Esophagus muscularis mucosa (tissue), 4 donors: ENCODE measurements at regions not wholly inside any gene's neighbourhood (a gene's known extent, or its start where the extent isn't known, plus 50 kb on each side); places are given as distances from the start of the nearest gene placed in this dataset.

Experiments used
- DNase-seq: peaks from one replicate; pipeline ENCODE4 v3.0.0-alpha.2; 2017; ENCODE audit errors: extremely low spot score
- H3K27ac ChIP-seq, 4 donors: fragments of 200-600 bp; sonication (generic); replicated peaks in 1 of 4; 1 replicate in 3 of 4; 2 replicates in 1 of 4; pipeline ENCODE4 v1.5.1; 2016 to 2019; ENCODE audit warnings: mild to moderate bottlenecking in 1 of 4
- H3K27me3 ChIP-seq, 4 donors: fragments of 200-600 bp; sonication (generic); one replicate each; pipeline versions ENCODE4 v1.5.1 to v1.6.0; 2016 to 2019
- H3K36me3 ChIP-seq, 4 donors: fragments of 200-600 bp; sonication (generic); one replicate each; pipeline ENCODE4 v1.5.1; 2016 to 2019
- H3K4me1 ChIP-seq, 4 donors: fragments of 200-600 bp; sonication (generic); one replicate each; pipeline ENCODE4 v1.5.1; 2016 to 2019
- H3K4me3 ChIP-seq, 4 donors: fragments of 200-600 bp; sonication (generic); 1 replicate in 2 of 4; 2 replicates in 2 of 4; pipeline ENCODE4 v1.5.1; 2016 to 2019; ENCODE audit warnings: mild to moderate bottlenecking in 4 of 4, moderate library complexity in 1 of 4
- H3K9me3 ChIP-seq, 4 donors: fragments of 200-600 bp; sonication (generic); 1 replicate in 3 of 4; 2 replicates in 1 of 4; pipeline ENCODE4 v1.5.1; 2016 to 2019
- CTCF ChIP-seq, 3 experiments: fragments of 200-600 bp in 2 of 3; fragments of 450-650 bp in 1 of 3; sonication (generic) in 2 of 3; IDR thresholded peaks; one replicate each; pipeline ENCODE4 v1.5.1; 2017 to 2019; ENCODE audit warnings: antibody characterized with exemption in 3 of 3, mild to moderate bottlenecking in 2 of 3, moderate library complexity in 1 of 3
- EP300 ChIP-seq: sonication (generic); formaldehyde crosslinking; IDR thresholded peaks from one replicate; pipeline ENCODE4 v1.6.1; 2017; ENCODE audit warnings: antibody characterized with exemption
- POLR2A ChIP-seq: fragments of 450-650 bp; IDR thresholded peaks from one replicate; pipeline ENCODE4 v1.6.1; 2017; ENCODE audit warnings: antibody characterized with exemption, moderate library complexity, mild to moderate bottlenecking, low read depth
- POLR2AphosphoS5 ChIP-seq, 2 donors: sonication (generic); formaldehyde crosslinking; IDR thresholded peaks; one replicate each; pipeline ENCODE4 v1.6.1; 2017; ENCODE audit warnings: antibody characterized with exemption in 2 of 2
- WGBS: methylation state at CpG from one replicate; pipeline ENCODE4 v1.1.5; 2018; 5-methylcytosine and 5-hydroxymethylcytosine counted together
- intact Hi-C: fragments of 100-400 bp; cut with DNase I; formaldehyde crosslinking; loops from one replicate; pipeline ENCODE4 v1.15.1; 2023

- WGBS: 95% methylated on average over 2 of the region's 2 CpGs
- H3K4me3 ChIP-seq: no peak overlapping the region
- no peaks in the 10 kb centered on the region for H3K36me3 ChIP-seq
- no peak overlapping the region for H3K27ac ChIP-seq
- no peaks in the 10 kb centered on the region for H3K27me3 ChIP-seq
- H3K9me3 ChIP-seq: peaks cover 0 to 3% (median 0%) of the 10 kb centered on the region in 4 donors
- DNase-seq: no peak
- TF ChIP-seq POLR2A: no peak
- TF ChIP-seq POLR2AphosphoS5 (IDR thresholded peaks at IDR 0.05): no peak
- no peak for TF ChIP-seq CTCF (IDR thresholded peaks at IDR 0.05)
- TF ChIP-seq EP300: no peak
- intact Hi-C loops: no loop called here
- no peaks in the 10 kb centered on the region for H3K4me1 ChIP-seq
Measured at GRCh38 chr10:9895453-9895852, 1122.2 kb upstream of the CELF2 start.

- Histone ChIP-seq H3K9me3 (peaks cover 0 to 3% (median 0%) of the 10 kb centered on the region in 4 donors), H3K4me1 (no peaks in the 10 kb centered on the region), H3K27ac (no peak overlapping the region), H3K27me3 (no peaks in the 10 kb centered on the region), H3K36me3 (no peaks in the 10 kb centered on the region), H3K4me3 (no peak overlapping the region)
- TF ChIP-seq POLR2A (no peak), CTCF (IDR thresholded peaks at IDR 0.05) (no peak), EP300 (no peak), POLR2AphosphoS5 (IDR thresholded peaks at IDR 0.05) (no peak)
- DNase-seq: no peak
- intact Hi-C loops: no loop called here
Measured at GRCh38 chr10:9895981-9896380, 1121.7 kb upstream of the CELF2 start.

- H3K4me1 ChIP-seq: no peaks in the 10 kb centered on the region
- intact Hi-C loops: no loop called here
- H3K27me3 ChIP-seq: no peaks in the 10 kb centered on the region
- DNase-seq: no peak
- H3K4me3 ChIP-seq: no peak overlapping the region
- H3K36me3 ChIP-seq: no peaks in the 10 kb centered on the region
- H3K9me3 ChIP-seq: no peaks in the 10 kb centered on the region
- no peak for TF ChIP-seq EP300
- TF ChIP-seq CTCF (IDR thresholded peaks at IDR 0.05): no peak
- TF ChIP-seq POLR2AphosphoS5 (IDR thresholded peaks at IDR 0.05): no peak
- no peak for TF ChIP-seq POLR2A
- 67% methylated on average over 6 of the region's 6 CpGs for WGBS
- no peak overlapping the region for H3K27ac ChIP-seq
Measured at GRCh38 chr10:9898633-9899395, 1118.9 kb upstream of the CELF2 start.

GRCh38 chr10:9900751-9901150 is 1116.9 kb upstream of the CELF2 start:
- DNase-seq: no peak
- TF ChIP-seq EP300: no peak
- TF ChIP-seq POLR2A: no peak
- TF ChIP-seq POLR2AphosphoS5 (IDR thresholded peaks at IDR 0.05): no peak
- TF ChIP-seq CTCF (IDR thresholded peaks at IDR 0.05): no peak
- Histone ChIP-seq H3K27me3 (no peaks in the 10 kb centered on the region), H3K4me1 (no peaks in the 10 kb centered on the region), H3K27ac (no peak overlapping the region), H3K36me3 (no peaks in the 10 kb centered on the region), H3K4me3 (no peak overlapping the region), H3K9me3 (peaks cover 0 to 2% (median 0%) of the 10 kb centered on the region in 4 donors)
- intact Hi-C loops: no loop called here

GRCh38 chr10:9901971-9902370 is 1115.7 kb upstream of the CELF2 start:
- DNase-seq: no peak
- intact Hi-C loops: no loop called here
- TF ChIP-seq CTCF (IDR thresholded peaks at IDR 0.05): no peak
- no peak for TF ChIP-seq EP300
- no peak for TF ChIP-seq POLR2A
- no peak for TF ChIP-seq POLR2AphosphoS5 (IDR thresholded peaks at IDR 0.05)
- H3K9me3 ChIP-seq: peaks cover 0 to 9% (median 3%) of the 10 kb centered on the region in 4 donors
- H3K27me3 ChIP-seq: no peaks in the 10 kb centered on the region
- no peaks in the 10 kb centered on the region for H3K4me1 ChIP-seq
- no peak overlapping the region for H3K27ac ChIP-seq
- 79% methylated on average over 1 of the region's 1 CpG for WGBS
- H3K36me3 ChIP-seq: no peaks in the 10 kb centered on the region
- no peak overlapping the region for H3K4me3 ChIP-seq
